Erythroblast (primary cell): ENCODE measurements at regions not wholly inside any gene's neighbourhood (a gene's known extent, or its start where the extent isn't known, plus 50 kb on each side); places are given as distances from the start of the nearest gene placed in this dataset.

Source experiments
- GATA1 ChIP-seq: IDR thresholded peaks from 2 replicates; pipeline ENCODE4 v1.6.1; 2011; ENCODE audit warnings: low read depth, mild to moderate bottlenecking, control low read depth, low read length, moderate library complexity
- POLR2A ChIP-seq: IDR thresholded peaks from 2 replicates; pipeline ENCODE4 v1.6.1; 2011; ENCODE audit warnings: mild to moderate bottlenecking, low read length

- TF ChIP-seq POLR2A (no peak), GATA1 (no peak)
Observed at GRCh38 chr12:126762150-126762549, 1504.8 kb upstream of the TMEM132C start.
